ENCODE measurements at regions not wholly inside any gene's neighbourhood (a gene's known extent, or its start where the extent isn't known, plus 50 kb on each side); places are given as distances from the start of the nearest gene placed in this dataset.

DNA sequence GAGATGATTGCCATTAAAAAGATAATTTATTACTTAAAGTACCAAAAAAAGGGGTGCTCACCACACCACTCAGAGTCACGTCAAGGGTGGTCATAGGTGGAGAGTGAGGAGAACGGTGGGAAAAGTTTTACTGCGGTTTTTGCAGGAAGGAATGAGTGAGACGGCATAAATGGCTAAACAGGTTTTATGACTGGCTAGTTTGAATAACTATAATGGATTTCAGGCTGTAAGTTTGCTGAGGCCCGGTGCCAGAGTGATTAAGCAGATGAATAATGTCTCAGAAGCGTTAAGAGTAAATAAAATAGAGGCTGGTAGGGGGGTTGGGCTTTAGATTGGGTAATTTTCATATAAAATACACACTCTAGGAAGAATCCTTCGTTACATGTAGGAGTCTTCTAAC lies 1337.8 kb downstream of the AMY1C start:
- TF ChIP-seq CTCF (IDR thresholded peaks at IDR 0.05 in 4 of 5, conservative IDR thresholded peaks at IDR 0.05 in 1 of 5) = no peak
- TF ChIP-seq POLR2A (IDR thresholded peaks at IDR 0.05) = no peak
